OCI-M1 (cell line): ENCODE measurements at regions not wholly inside any gene's neighbourhood (a gene's known extent, or its start where the extent isn't known, plus 50 kb on each side); places are given as distances from the start of the nearest gene placed in this dataset.

Experiments
- DNase-seq: peaks from one replicate; lab custom pipeline; 2025; lab: John Stamatoyannopoulos, UW

DNA sequence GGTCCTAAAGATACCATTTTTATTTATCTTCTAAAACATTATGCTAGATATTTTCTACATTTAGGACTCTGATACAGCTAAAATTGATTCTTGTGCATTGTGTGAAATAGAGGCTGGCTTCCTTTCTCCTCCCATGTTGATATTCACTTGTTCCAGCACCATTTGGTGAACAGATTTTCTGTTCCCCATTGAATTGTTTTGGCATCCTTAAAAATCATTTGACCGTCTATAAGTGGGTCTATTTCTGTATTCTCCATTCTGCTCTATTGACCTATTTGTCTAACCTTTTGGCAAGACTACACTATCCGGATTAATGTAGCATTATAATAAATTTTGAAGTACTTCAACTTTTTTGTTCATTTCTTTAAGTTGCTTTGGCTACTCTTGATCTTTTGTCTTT, 2689.2 kb downstream of the PCDH9 start:
- no peak for DNase-seq

DNA sequence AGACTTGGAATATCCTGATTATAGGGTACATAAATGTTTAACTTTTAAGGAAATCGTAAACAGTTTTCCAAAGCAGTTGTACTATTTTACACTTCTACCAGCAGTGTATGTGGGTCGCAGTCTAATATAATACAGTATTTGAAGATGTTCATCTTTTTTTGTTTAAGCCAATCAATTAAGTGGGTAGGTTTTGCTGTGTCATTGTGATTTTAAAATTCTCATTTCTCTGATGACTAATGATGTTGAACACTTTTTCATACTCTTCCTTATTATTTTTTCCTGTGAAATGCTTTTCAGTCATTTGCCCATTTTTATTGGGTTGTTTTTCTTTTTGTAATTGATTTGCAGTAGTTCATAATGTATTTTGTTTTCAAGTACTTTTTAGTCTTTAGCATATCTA, 2689.7 kb downstream of the PCDH9 start:
- DNase-seq = no peak

DNA sequence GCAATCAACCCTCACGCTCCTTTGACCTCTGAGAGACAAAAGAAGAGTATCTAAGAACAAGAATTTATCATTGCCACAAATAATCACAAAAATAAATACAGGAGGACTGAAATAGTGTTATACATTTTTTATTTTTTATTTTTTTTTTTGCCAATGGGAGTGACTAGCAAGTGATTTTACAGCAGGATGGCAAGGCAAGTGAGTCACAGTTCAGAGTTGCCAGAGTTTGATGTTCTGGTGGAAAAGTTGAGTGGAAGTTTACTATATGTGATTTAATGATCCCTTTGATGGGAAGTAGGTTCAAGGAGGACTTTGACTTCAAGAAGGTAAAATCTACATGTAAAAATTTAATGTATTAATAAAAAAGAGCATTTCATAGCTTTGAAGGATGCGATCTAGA, 2691.4 kb downstream of the PCDH9 start:
- no peak for DNase-seq

DNA sequence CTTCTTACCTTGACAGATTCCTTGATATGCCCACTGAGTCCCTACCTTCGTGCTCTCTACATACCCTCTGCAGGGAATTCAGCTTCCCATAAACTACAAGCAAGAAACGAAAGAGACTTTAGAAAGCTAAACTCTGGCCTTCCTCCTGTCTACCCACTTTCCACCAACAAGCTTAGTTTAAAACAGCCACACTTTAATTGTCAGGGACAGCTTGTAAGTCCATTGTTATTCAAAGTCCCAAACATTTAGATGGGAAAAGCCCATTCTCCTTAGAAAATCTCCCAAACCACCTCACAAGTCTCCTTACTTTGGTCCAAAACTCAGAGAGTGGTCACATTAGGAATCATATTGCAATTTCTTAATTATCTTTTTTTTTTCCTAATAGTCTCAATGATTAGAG, 2695.8 kb downstream of the PCDH9 start:
- DNase-seq = no peak

DNA sequence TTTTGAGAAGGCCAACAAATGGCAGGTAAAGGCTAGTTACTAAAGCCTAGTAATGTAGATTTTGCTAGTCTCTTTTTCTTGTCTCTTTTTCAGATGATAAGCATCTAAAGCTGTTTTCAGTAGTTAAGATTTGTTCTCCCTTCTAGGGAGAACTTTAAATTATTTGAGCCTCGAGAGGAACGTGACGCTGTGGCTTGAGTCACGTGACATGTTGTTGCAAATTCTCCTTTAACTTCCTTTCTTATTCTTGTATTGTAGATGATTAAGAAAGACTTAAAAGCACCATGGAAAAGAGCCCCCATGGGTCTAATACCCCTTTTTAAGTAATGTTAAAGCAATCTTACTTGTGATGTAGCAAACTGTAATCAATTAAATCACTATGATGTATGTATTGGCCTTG, 2698.7 kb downstream of the PCDH9 start:
- DNase-seq = no peak

DNA sequence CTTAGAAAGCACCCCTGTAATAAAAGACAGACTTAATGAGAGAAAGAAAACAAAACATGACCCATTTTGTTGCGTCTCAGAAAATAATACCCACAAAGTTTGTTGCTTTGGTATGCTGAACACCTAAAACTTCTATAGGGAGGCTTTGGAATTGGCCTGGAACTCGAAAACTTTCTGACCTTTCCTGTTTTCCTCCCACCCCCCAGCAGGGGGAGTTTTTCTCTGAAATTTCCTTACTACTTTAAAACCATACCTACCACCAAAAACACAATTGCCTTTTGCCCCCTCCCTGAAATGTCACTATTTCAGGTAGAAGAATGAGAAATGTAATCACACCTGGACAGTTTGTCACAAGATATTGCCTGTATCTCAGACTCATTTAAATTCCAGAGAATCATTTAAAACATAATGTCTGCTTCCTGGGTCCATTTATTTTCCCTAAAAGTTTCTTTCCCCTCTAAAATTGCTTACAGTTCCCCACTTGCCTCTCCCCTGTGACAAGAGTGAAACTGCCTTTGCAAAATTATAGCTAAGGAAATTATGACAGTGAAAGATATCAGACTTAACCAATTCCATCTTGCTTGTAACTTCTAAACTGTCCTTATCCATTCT, 2700.2 kb downstream of the PCDH9 start:
- peak; percentile 52 for DNase-seq

DNA sequence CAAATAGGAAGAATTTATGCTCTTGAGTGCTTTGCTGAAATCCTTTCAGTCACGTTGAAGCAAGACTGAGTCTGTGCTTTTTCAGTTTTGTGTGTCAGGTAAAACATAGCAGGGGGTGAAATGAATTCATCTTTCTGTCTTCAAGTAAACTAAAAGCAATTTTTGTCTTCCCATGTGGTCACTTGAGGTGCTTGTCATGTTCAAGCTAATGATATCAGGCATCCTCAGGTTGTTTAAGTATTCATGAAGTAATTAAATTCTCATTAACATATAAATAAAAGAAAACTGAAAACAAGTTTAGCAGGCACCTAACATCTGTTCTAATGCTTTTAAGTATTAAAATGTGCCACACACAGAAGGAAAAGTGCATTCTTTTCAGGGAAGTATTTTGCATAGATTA, 2701.3 kb downstream of the PCDH9 start:
- DNase-seq = no peak

DNA sequence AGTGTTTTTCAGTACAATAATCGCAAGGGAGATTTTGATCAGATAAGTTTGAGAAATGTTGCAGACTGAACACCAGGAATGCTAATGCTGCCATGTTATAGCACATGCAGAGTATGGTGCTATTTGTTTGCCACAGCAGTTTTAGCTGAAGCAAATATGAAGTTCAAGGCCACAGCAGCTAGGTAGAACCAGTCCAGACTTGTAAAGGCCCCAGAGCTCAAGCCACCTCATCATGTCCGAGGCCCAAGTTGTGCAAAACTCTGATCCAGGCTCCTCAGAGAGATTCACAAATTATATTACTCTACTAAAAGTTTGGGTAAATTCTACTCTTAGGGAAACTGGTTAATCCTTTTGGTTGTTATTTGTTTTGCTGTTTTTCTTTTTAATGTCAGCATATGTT, 2702.6 kb downstream of the PCDH9 start:
- no peak for DNase-seq

DNA sequence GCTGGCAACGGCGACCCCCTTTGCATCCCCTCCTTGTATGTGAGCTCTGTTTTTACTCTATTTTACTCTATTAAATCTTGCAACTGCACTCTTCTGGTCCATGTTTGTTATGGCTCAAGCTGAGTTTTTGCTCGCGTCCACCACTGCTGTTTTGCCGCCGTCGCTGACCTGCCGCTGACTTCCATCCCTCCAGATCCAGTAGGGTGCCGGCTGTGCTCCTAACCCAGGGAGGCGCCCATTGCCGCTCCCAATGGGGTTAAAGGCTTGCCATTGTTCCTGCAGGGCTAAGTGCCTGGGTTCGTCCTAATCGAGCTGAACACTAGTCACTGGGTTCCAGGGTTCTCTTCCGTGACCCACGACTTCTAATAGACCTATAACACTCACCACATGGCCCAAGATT, 2704.4 kb downstream of the PCDH9 start:
- DNase-seq = no peak

DNA sequence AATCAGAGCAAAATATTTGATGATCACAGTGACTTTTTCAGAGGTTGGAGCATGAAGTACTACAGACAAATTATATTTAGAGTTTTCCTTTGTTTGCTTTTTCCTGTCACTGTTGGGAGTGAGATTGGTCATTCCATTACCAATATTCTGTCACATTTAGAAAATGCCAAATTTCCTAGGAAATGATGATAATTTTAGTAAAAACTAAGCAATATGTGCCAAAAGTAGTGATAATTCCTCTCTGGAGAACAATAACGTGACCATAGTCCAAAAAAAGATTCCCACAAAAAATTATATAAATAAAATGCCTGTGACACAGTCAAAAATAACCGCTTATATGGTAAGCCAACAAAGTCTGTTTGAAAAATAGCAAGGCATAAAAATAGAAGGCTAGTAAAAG, 2719.4 kb downstream of the PCDH9 start:
- no peak for DNase-seq

DNA sequence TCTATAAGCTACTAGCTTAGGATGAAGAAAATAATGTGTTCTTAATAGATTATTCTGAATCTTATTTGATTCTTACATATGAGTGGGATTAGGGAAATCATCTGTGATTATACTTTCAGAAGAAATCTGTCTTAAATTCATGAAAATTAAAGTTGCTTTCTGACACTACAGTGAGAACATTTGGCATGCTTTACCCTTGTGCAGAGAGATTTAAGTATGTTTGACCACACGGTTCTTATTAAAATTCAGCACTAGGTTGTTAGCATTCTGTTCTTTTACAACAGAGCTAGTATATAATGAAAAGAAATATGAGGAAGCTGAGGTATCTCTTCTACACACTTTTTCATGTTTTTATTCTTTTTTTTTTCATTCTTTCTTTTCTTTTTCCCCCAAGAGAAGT, 2723.9 kb downstream of the PCDH9 start:
- no peak for DNase-seq

DNA sequence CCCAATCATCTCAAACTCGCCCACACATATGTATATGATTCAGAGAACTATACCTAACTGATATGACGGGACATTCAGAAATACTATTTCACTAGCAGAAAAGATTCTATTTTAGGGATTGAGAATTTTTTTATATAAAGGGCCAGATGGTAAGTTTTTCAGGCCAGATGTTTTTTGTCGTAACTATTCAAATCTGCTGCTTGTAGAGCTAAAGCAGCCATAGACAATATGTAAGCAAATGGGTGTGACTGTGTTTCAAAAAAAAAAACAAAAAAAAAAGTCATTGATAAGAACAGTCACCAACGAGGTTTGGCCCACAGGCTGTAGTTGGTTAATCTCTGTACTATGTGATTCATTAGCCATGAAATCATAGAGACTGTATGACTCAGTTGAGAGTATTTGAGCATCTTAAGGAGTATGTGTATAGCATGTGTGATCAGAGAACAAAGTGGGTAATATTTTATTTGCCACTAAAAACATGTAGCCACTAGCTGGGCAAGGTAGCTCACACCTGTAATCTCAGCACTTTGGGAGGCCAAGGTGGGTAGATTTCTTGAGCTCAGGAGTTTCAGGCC, 2724.7 kb downstream of the PCDH9 start:
- no peak for DNase-seq

DNA sequence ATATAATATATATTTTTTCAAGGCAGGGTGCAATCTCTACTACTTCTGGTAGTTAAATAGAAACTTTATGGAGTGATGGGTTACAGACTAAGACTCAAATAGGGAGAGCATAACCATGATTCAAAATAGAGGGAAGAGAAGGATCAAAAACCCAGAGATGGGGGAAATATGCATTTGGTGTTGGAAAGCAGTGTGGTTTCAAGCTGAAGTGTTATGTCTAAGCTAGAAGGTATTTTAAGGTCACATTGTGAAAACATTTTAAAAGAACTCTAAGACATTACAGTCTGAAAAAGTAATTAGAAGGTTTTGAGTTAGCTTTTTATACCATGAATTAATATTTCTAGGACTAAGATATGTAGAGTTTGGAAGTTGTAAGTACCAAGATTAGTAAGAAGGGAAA, 2741.4 kb downstream of the PCDH9 start:
- no peak for DNase-seq

DNA sequence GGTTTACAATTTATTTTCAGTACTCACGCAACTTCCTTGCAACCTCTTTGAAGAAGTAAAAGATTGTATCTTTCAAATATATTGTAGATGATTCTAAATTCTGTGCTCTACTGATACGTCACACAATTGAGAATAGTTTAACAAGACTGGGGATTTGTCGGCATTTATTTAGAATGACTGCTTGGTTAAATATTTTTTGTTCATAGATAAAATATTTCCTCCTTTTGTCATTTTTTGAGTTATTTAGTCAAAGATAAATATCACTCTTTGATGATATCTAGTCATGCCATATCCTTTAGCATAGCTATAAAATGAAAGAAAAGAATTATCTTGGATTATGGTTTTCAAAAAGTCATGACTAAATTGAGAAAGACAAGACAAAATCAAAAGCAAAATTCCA, 2747.8 kb downstream of the PCDH9 start:
- DNase-seq = no peak

DNA sequence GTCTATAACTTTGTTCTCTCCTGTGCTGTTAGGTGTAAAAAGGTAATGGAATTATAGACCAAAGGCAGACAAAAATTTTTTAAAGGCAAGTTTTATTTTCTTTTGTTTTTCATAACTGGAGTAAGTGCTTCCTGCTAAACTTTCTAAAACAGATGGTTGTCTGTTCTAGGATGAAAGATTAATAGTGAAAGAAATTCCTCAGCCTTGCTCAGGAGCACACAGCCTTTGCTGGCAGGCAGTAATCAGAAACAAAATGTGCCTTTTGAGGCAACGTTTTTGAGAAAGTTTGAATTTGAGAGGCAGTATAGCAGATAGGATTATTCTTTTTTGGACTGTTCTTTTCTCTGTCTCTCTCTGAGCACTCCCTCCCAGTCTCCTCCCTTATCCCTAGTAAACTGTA, 2749.5 kb downstream of the PCDH9 start:
- no peak for DNase-seq

DNA sequence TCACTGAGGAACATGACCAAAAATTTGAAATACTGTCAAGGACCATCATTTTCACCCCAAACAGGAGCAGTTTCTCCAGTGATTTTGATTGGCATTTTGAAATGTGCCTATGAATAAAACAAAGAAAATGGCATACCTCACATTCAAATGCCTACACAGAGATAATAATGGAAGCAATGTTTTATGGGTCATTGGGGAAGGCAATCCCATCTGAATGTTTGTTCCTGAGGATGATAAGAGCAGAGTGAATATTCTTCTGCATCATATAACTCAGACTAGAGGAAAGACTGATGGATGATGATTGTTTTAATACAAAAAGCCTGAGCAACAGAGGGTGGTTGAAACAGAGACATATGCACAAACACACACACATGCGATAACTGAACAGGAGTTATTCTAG, 2749.9 kb downstream of the PCDH9 start:
- DNase-seq = no peak

DNA sequence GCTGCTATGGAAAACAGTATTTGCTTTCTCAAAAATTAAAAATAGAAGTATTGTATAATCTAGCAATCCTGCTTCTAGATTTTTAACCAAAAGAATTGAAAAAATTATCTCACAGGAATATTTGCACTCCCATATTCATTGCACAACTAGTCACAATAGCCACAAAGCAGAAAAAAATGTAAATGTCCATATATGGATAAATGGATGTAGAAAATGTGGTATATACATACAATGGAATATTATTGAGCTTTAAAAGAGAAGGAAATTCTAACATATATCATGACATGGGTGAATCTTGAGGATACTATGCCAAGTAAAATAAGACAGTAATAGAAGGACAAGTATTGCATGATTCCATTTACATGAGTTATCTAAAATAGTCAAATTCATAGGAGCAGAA, 2753.0 kb downstream of the PCDH9 start:
- no peak for DNase-seq

DNA sequence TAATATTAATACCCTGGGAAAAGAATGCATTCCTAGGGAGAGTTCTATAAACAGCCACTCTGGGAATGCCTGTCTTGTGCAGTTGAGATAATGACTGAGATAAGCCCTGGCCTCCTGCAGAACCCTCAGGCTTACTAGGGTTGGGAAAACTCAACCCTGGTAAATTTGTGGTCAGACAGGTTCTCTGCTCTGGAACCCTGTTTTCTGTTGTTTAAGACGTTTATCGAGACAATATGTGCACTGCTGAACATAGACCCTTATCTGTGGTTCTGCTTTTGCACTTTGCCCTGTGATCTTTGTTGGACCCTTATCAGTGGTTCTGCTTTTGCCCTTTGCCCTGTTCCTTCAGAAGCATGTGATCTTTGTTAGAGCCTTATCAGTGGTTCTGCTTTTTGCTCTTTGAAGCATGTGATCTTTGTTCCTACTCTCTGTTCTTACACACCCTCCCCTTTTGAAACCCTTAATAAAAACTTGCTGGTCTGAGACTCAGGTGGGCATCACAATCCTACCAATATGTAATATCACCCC, 2754.0 kb downstream of the PCDH9 start:
- DNase-seq = peak; percentile 69

DNA sequence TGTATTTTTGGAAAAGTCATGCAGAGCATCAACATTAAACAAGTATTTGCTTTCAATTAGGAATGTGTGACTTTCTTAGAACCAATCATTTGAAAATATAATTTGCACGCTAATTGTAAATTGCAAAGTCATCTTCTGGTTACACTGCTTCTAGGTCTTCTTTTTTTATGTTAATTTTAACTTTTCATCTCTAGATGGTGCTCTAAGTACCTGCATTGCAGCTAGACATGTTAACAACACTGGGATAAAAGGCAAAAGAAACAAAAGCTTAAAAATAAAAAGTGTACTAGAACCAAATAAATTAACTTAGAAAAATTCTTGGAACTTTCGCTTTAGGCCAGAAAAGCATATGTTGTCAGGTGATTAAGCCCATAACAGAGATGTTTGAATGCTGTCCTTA, 2758.2 kb downstream of the PCDH9 start:
- peak; percentile 85 for DNase-seq

DNA sequence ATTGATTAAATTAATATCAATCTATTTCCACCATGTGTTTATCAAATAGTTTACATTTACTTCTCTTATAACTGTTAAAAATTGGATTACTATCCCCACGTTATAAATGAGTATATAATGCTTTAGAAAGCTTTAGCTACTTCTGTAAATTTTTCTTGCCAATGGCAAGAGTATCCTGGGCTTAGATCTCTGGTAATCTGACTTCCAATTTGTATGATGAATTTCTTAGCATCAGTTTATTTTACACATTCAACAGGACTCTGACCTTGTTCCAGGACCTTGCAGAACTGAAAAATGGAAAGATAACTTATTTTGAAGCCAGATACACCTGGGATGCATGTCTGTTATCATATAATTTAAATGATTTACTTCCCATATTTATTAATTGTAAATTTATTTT, 2759.4 kb downstream of the PCDH9 start:
- no peak for DNase-seq

DNA sequence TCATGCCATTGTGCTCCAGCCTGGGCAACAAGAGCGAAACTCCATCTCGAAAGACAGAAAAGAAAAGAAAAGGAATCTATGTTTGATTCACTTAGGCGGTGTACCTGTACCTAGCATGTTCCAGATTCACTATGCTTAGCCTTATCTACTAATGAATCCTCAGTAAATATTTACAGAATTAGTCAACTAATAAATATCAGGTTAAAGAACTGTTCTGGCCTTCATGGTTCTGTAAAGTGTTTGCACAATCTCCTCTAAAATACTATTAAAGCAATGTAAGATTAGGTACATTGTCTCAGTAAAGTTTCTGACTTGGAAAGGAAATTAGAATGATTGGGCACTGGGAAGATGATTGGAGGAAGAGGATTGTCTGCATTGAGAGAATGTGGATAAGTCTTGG, 2770.4 kb downstream of the PCDH9 start:
- DNase-seq = no peak

DNA sequence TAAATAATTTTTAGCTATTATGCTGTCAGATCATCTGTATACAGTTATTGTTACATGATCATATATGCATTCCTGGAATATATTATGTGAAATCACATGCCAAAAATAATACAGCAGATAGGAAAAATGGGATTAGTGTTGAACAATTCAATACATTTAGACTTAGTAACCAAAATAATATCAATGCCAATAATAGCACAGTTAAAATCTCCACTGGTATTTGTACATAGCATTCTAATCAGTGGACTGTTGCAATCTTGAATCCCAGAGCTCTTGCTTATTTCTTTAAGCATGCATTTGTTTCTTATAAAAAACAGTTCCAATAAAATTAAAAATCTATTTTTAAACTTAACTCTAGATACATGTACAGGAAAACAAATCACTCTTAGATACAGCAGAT, 2772.2 kb downstream of the PCDH9 start:
- no peak for DNase-seq

DNA sequence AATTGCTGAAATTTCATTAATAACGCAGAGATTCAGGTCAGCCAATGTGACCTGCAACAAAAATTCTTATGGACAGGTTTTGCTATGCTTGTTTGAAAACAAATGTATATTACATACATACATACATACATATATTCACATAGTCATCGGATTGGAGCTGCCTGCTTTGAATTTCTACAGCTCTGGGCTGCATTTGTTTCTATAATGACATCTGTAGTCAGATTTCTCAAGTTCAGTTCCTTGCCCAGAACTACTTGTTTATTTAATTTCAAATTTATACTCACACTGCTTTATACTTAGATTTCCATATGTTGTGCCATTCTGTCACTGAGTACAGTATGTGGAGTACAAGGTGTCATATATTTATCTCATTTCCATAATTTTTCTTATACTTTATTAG, 2775.0 kb downstream of the PCDH9 start:
- no peak for DNase-seq

DNA sequence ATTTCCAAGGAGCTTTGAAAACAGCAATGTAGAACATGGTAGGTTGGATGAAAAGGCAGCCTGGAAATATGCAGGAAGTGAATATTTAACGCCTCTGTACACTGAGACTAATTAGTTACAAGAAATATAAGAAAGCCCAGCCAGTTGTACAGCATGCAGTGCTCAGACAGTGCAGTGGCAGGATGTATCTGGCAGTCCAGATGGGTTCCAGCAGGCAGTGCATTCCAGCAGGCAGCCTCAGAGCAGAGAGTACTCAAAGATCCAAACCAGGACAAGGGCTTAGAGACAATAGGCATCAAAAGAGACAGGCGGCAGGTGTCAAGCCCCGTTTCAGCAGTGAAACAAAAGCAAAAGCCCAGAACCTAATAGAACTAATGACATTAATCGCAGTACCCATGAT, 2776.3 kb downstream of the PCDH9 start:
- DNase-seq = no peak
